Adrenal gland (tissue), 9 donors: ENCODE measurements at regions not wholly inside any gene's neighbourhood (a gene's known extent, or its start where the extent isn't known, plus 50 kb on each side); places are given as distances from the start of the nearest gene placed in this dataset.

Experiments
- DNase-seq, 7 donors: peaks; one replicate each; pipeline ENCODE4 v3.0.0-alpha.2; 2019 to 2020
- H3K27ac ChIP-seq, 5 donors: fragments of 200-600 bp; sonication (generic) in 4 of 5; 1 replicate in 3 of 5; 2 replicates in 2 of 5; pipeline versions ENCODE4 v1.5.1 to v1.8.0; 2016 to 2020; ENCODE audit warnings: mild to moderate bottlenecking in 1 of 5
- H3K27me3 ChIP-seq: fragments of 200-600 bp; 2 replicates; pipeline ENCODE4 v1.8.0; 2021
- H3K36me3 ChIP-seq, 2 donors: fragments of 200-600 bp; replicated peaks in 1 of 2; 1 replicate in 1 of 2; 2 replicates in 1 of 2; pipeline versions ENCODE4 v1.5.1 to v1.8.0; 2018 to 2022
- H3K4me1 ChIP-seq, 2 donors: fragments of 200-600 bp; replicated peaks in 1 of 2; 1 replicate in 1 of 2; 2 replicates in 1 of 2; pipeline versions ENCODE4 v1.5.1 to v1.8.0; 2018 to 2021
- H3K4me3 ChIP-seq, 4 donors: fragments of 200-600 bp; sonication (generic) in 3 of 4; one replicate each; pipeline ENCODE4 v1.5.1; 2016 to 2018
- H3K9me3 ChIP-seq, 3 donors: fragments of 200-600 bp; sonication (generic) in 1 of 3; replicated peaks in 1 of 3; 1 replicate in 2 of 3; 2 replicates in 1 of 3; pipeline versions ENCODE4 v1.5.1 to v1.8.0; 2016 to 2021
- CTCF ChIP-seq, 6 experiments: fragments of 450-650 bp in 4 of 6; fragments of 200-600 bp in 2 of 6; sonication (generic) in 1 of 6; IDR thresholded peaks; 1 replicate in 5 of 6; 2 replicates in 1 of 6; pipeline versions ENCODE4 v1.5.1 to v1.8.0; 2016 to 2021; ENCODE audit warnings: antibody characterized with exemption in 6 of 6, mild to moderate bottlenecking in 2 of 6, moderate library complexity in 1 of 6
- POLR2A ChIP-seq, 2 donors: fragments of 450-650 bp; IDR thresholded peaks; one replicate each; pipeline ENCODE4 v1.6.1; 2017; ENCODE audit warnings: antibody characterized with exemption in 2 of 2, mild to moderate bottlenecking in 2 of 2, moderate library complexity in 1 of 2
- WGBS, 4 donors: extraction: QIAGEN DNeasy Blood & Tissue Kit in 2 of 4; methylation state at CpG; one replicate each; pipeline versions ENCODE4 v1.1.5 to v1.1.7; 2013 to 2017; 5-methylcytosine and 5-hydroxymethylcytosine counted together
- intact Hi-C, 2 donors: fragments of 100-400 bp; cut with DNase I; formaldehyde crosslinking; loops; one replicate each; pipeline versions ENCODE4 v1.14.1 to v1.15.0; 2022 to 2023
- donor health status: healthy with polysubstance abuse.
- donor health status: Bipolar disorder and iron deficiency.
- donor health status: DM: yes; HTN: yes; CAD: no.
- donor health status: DM: no; HTN: no; CAD: no.
- donor health status: DM: no; HTN: no; CAD: no.

GRCh38 chr1:58911841-58912499 lies 128.1 kb upstream of the JUN start:
- TF ChIP-seq POLR2A (IDR thresholded peaks at IDR 0.05) (no peak), CTCF (IDR thresholded peaks at IDR 0.05) (no peak)
- WGBS, 4 donors = 92 to 99% (median 95%) methylated on average over 7 of the region's 7 CpGs
- no peaks in the 10 kb centered on the region for H3K36me3 ChIP-seq
- no peaks in the 10 kb centered on the region for H3K27me3 ChIP-seq
- no peak overlapping the region for H3K27ac ChIP-seq
- DNase-seq = no peak
- intact Hi-C loops = loop anchor here in 1 of 2 donors (10.0 kb wide), 1 partner anchor 133 kb away; no protein-coding TSS in a partner anchor
- no peaks in the 10 kb centered on the region for H3K4me1 ChIP-seq
- H3K9me3 ChIP-seq = no peaks in the 10 kb centered on the region
- H3K4me3 ChIP-seq = no peak overlapping the region

GRCh38 chr1:58914925-58915324 lies 131.1 kb upstream of the JUN start:
- intact Hi-C loops = loop anchor here in 1 of 2 donors (10.0 kb wide), 1 partner anchor 130 kb away; no protein-coding TSS in a partner anchor
- DNase-seq = no peak
- Histone ChIP-seq H3K9me3 (peaks cover 0 to 6% (median 0%) of the 10 kb centered on the region in 3 donors), H3K4me3 (no peak overlapping the region), H3K27ac (no peak overlapping the region), H3K27me3 (no peaks in the 10 kb centered on the region), H3K36me3 (no peaks in the 10 kb centered on the region), H3K4me1 (no peaks in the 10 kb centered on the region)
- no peak for TF ChIP-seq POLR2A (IDR thresholded peaks at IDR 0.05)
- TF ChIP-seq CTCF (IDR thresholded peaks at IDR 0.05) = no peak

GRCh38 chr1:58917436-58917835 lies 133.6 kb upstream of the JUN start:
- H3K36me3 ChIP-seq = no peaks in the 10 kb centered on the region
- intact Hi-C loops = loop anchor here in 1 of 2 donors (10.0 kb wide), 1 partner anchor 127 kb away; no protein-coding TSS in a partner anchor
- no peaks in the 10 kb centered on the region for H3K27me3 ChIP-seq
- H3K4me1 ChIP-seq = peaks cover 0 to 4% of the 10 kb centered on the region in 2 donors
- H3K9me3 ChIP-seq = peaks cover 0 to 6% (median 0%) of the 10 kb centered on the region in 3 donors
- TF ChIP-seq CTCF (IDR thresholded peaks at IDR 0.05) (no peak), POLR2A (IDR thresholded peaks at IDR 0.05) (no peak)
- WGBS, 4 donors = 83 to 92% (median 87%) methylated on average over 4 of the region's 4 CpGs
- no peak overlapping the region for H3K4me3 ChIP-seq
- DNase-seq = no peak
- H3K27ac ChIP-seq = no peak overlapping the region

- H3K36me3 ChIP-seq = no peaks in the 10 kb centered on the region
- no peak overlapping the region for H3K4me3 ChIP-seq
- no peak for TF ChIP-seq CTCF (IDR thresholded peaks at IDR 0.05)
- TF ChIP-seq POLR2A (IDR thresholded peaks at IDR 0.05) = no peak
These were observed 135.5 kb upstream of the JUN start for GRCh38 chr1:58919226-58919958.

More at GRCh38 chr1:58919226-58919958, 135.5 kb upstream of the JUN start:
- H3K27me3 ChIP-seq = no peaks in the 10 kb centered on the region
- no peak overlapping the region for H3K27ac ChIP-seq
- 88 to 92% (median 90%) methylated on average over 9 of the region's 9 CpGs for WGBS, 4 donors
- intact Hi-C loops = loop anchor here in 1 of 2 donors (10.0 kb wide), 1 partner anchor 125 kb away; no protein-coding TSS in a partner anchor
- H3K4me1 ChIP-seq = peaks cover 6 to 11% of the 10 kb centered on the region in 2 donors
- peaks cover 0 to 6% (median 0%) of the 10 kb centered on the region in 3 donors for H3K9me3 ChIP-seq
- no peak for DNase-seq
